Stimulated activated CD8-positive, alpha-beta memory T cell treated with anti-CD3 and anti-CD28 coated beads, Interleukin-7, amount 100 ng/mL, for 4 hours (primary cell): ENCODE measurements at regions not wholly inside any gene's neighbourhood (a gene's known extent, or its start where the extent isn't known, plus 50 kb on each side); places are given as distances from the start of the nearest gene placed in this dataset.

Source experiments
- DNase-seq, 2 donors: peaks; one replicate each; pipeline ENCODE4 v3.0.0-alpha.2; 2020; ENCODE audit warnings: low read depth in 2 of 2

- DNase-seq, result no peak
Observed at GRCh38 chr4:14095831-14096230, 468.3 kb upstream of the BOD1L1 start.

- no peak for DNase-seq
Observed at GRCh38 chr4:14096396-14096965, 469.0 kb upstream of the BOD1L1 start.

GRCh38 chr4:14100349-14100748 is 472.8 kb upstream of the BOD1L1 start:
- no peak for DNase-seq

DNA sequence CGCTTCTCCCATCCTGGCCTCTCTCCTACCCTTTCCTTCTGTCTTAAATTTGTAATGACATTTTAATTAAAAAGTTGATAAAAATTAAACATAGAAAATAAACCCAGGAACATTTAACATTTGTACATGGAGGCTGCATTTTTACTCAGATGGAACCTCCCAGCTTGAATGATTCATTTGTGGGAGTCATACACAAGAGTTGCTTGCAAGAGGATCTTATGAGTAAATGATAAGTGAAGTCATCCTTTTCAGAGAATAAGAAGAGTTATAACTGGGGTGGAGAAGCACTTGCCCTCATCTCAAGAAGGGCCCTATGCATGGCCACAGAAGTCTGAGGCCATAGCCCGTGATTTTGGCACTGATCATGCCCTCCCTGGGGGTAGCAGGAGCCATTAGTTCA is 482.9 kb upstream of the BOD1L1 start:
- no peak for DNase-seq

- no peak for DNase-seq
Observed at GRCh38 chr4:14111730-14112181, 484.2 kb upstream of the BOD1L1 start.

DNA sequence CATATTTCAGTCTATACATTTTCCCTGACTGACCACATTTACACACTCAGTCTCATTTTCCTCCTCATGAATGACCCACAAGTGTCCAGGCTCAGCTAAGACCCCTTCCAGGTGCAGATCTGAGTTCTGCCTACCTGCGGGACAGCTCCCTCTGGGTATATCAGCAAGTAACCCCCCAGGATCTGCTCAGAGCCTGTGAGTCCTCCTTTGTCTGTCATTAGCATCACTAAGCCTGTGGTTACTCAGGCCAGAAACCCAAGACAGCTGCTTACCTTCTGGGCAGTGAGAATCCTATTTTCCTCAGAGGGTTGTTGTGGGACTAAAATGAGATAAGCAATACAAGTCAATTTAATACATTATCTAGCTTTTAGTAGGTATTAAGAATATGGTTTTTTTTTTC is 487.6 kb upstream of the BOD1L1 start:
- no peak for DNase-seq

- no peak for DNase-seq
Observed at GRCh38 chr4:14117575-14118238, 490.2 kb upstream of the BOD1L1 start.

DNA sequence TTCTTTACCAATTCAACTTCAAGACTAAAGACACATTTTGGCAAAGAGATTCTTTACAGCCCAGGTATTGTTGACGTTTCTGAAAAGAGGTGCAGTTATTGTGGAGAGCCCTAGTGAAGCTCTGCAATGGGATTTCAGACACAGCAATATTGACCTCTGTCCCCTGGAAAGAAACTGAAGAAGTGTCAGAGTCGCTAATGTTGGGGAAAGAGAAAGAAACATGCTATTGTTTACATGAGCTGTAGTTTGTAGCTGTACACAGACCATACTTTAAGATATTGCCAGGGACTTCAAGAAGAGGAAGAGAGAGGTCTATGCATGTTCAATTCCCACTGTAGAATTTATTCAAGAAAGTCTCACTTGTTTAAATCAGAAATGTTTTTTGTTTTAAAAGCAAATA is 497.3 kb upstream of the BOD1L1 start:
- no peak for DNase-seq

- DNase-seq, result no peak
Observed at GRCh38 chr4:14125375-14126129, 498.0 kb upstream of the BOD1L1 start.

- DNase-seq, result no peak
Observed at GRCh38 chr4:14130551-14130950, 503.0 kb upstream of the BOD1L1 start.

DNA sequence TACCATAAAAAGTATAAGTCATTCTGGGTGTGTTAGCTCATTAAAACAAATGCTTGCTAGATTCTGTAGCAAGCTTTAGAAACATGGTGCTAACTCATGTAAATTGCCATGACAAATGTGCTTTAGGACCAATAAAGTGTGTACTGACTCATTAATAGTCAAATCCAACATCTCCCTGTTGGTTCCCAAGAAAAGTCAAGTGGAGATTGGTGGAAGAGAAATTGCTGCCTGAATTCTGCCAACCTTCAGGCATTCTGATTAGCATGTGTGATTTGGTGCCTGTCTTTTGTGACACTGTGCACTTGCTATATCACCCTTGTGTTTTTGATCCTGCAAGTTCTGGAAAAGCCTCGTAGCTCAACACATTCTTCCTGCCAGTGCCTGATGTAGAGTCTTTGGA is 503.8 kb upstream of the BOD1L1 start:
- no peak for DNase-seq

DNA sequence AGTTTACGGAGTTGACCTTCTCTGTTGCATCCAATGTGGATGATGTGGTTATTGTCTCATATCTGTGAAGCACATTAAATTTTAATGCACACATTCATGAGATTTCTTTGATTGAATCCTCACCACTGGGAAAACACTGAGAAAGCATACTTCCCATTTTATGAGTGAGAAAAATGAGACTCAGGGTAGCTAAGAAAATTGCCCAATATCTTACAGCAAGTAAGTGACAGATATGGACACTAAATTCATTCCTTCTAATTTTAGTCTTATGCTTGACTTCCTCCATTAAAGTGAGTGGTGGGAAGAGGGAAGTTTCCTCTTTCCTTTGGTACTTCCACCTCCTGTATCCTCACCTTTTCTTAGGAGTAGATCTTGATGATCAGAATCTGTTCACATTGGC is 504.8 kb upstream of the BOD1L1 start:
- DNase-seq, result no peak

DNA sequence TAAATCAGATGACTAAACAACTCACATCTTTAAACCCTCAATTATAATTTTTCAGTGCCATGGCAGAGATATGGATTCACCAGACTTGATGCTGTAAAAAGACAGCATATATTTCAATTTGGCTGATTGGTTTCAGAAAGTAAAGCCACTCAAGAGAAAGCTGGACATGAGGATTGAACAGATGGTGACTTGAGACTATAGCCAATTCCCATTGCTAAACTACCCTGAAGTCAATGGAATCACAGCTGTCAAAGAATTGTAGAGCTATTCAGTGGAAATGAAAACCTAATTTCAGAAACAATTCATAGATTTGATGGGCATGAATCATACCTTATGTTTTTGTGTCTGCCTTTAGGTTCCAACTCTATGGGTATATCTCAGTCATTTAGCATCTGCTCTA is 510.6 kb upstream of the BOD1L1 start:
- no peak for DNase-seq

- no peak for DNase-seq
Observed at GRCh38 chr4:14143892-14144291, 516.4 kb upstream of the BOD1L1 start.

DNA sequence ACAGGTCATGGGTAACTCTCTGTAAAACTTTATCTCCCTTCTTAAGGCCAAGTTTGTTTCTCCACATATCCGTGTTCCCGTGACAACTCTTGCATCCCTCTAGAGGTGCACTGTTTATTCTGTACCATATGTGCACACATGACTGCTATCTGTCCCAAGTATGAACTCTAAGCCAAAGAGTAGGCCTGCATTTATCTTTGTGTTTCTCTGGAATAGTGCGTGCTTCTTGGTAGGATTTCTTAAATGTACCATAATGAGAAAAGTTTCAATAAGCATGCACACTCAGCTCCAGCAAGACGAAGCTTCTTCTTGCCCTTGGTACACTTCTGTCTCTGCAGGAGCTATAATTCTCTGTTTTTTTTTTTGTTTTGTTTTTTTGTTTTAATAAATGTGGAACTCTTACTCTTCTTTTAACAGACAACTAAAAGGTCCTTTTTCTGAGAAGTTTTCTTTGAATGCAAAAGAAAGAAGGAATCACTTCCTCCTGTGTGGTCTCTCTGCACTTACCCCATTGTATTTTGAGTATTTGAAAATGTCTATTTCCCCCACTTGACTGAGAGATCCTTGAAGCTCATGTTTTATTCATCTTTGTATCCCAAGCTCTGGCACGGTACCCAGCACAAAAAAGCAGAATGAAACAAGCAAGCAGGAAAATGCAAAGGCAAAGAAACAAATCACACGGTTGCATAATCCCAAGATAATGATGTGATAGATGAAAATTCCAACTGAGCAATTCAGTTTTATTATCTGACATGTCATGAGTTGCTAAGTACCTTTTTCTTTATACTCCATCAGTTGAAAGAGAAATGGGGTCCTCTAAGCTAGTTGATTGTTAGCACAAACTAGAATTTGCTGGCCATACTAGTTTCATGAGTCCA is 521.9 kb upstream of the BOD1L1 start:
- no peak for DNase-seq

DNA sequence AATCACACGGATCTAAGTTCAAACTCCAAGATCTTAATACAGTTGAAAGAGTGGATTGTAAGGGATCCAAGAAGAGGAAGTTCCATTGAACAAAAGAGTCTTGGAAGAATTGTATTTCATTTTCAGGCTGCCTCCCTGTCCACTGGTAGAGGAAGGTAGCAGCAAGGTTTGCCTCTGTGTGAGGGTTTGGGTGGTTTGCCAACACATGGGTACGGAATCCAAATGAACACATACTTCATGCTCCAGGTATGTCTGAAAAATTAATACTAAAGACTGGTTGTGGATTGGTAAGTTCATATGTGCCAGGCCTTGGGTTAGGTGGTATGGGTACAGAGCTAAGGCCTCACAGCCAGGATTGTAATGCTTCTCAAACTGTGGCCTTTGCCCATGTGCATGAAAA is 523.6 kb upstream of the BOD1L1 start:
- DNase-seq, result no peak

DNA sequence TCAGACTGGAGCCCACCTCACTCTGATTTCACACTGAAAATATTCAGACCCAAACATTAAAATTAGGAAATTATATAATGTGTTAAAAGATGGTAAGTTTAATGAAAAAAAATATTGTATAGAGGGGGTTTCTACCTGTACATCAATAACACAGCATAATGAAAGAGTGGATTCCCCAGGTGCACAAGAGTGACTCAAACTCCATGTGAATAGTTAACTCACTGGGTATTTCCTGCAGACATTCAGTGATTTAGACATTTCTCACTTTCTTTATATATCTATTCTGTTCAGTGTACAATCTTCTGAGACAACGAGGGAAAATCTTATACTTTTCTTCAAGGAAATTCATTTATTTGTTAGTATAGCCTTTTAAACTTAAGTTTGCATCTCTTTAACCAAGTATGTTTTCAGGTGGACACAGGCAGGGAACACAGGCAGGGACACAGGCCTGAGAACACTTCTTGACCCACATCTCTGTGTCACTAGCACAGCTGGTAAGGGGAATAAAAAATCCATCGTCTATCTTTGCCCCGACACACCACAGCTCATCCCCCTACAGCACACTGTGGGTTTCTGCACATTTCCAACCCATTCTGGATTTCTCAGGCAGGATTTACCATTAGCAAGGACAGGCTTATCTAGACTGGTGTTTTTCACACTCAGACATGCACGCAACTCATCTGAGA is 525.5 kb upstream of the BOD1L1 start:
- no peak for DNase-seq

DNA sequence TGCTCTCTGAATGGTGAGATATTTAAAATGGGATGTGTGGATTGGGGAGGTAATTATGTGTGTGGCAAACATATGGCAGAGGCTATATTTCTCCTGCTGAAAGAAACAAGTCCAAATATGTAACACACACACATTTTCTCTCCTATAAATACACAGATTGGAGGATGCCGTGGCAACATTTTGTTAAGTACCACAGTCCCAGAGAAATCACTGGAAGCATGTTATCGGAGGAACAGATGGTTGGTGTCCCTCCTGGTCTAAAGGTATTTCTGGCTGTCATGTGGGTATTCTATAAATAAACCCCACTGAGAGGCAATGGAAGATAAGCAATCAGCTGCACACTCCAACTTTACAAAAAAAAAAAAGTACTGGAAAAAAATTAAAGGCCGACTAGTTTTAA is 528.3 kb upstream of the BOD1L1 start:
- no peak for DNase-seq

DNA sequence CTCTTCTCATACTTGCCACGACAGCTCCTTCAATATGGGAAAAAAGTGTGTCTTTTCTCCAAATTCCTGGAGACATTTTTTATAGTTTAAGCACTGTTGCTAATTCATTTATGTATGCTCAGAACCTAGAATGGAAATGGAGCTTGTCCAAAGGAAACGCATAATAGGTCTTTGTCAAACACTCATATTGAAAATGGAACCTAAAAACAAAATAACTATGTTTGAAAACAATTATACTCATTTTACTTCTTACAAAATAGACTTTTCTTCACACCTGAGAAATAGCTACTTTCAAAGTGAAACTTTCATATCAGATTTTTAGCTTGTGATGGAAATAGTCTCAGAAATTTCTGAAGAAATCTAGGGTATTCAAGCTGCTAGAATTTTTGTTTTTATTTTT is 529.7 kb upstream of the BOD1L1 start:
- DNase-seq, result no peak

GRCh38 chr4:14165222-14165920 is 537.8 kb upstream of the BOD1L1 start:
- no peak for DNase-seq
